ENCODE measurements at regions not wholly inside any gene's neighbourhood (a gene's known extent, or its start where the extent isn't known, plus 50 kb on each side); places are given as distances from the start of the nearest gene placed in this dataset.

- TF ChIP-seq EZH2phosphoT487 (IDR thresholded peaks at IDR 0.05): no peak
- TF ChIP-seq, protein P1, sequence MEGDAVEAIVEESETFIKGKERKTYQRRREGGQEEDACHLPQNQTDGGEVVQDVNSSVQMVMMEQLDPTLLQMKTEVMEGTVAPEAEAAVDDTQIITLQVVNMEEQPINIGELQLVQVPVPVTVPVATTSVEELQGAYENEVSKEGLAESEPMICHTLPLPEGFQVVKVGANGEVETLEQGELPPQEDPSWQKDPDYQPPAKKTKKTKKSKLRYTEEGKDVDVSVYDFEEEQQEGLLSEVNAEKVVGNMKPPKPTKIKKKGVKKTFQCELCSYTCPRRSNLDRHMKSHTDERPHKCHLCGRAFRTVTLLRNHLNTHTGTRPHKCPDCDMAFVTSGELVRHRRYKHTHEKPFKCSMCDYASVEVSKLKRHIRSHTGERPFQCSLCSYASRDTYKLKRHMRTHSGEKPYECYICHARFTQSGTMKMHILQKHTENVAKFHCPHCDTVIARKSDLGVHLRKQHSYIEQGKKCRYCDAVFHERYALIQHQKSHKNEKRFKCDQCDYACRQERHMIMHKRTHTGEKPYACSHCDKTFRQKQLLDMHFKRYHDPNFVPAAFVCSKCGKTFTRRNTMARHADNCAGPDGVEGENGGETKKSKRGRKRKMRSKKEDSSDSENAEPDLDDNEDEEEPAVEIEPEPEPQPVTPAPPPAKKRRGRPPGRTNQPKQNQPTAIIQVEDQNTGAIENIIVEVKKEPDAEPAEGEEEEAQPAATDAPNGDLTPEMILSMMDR (IDR thresholded peaks at IDR 0.05): no peak
Measured at GRCh38 chr5:117336208-117336607, 761.6 kb upstream of the SEMA6A start.

Data from neural progenitor cell (in vitro differentiated cells).